22Rv1 (cell line): ENCODE measurements at regions not wholly inside any gene's neighbourhood (a gene's known extent, or its start where the extent isn't known, plus 50 kb on each side); places are given as distances from the start of the nearest gene placed in this dataset.
"Not testable (repeated sequence)": the region's sequence is repeated elsewhere in the genome, so short reads cannot be mapped to it uniquely, and the experiment has no call there.

Source experiments
- H3K27ac ChIP-seq: fragments of 450-650 bp; 2 replicates; pipeline ENCODE4 v1.5.1; 2017
- CTCF ChIP-seq: fragments of 450-650 bp; IDR thresholded peaks from 2 replicates; pipeline ENCODE4 v1.5.1; 2017; ENCODE audit warnings: mild to moderate bottlenecking
- ZFX ChIP-seq: fragments of 450-650 bp; IDR thresholded peaks from 2 replicates; pipeline ENCODE4 v1.6.1; 2017; ENCODE audit warnings: antibody characterized with exemption, borderline replicate concordance

DNA sequence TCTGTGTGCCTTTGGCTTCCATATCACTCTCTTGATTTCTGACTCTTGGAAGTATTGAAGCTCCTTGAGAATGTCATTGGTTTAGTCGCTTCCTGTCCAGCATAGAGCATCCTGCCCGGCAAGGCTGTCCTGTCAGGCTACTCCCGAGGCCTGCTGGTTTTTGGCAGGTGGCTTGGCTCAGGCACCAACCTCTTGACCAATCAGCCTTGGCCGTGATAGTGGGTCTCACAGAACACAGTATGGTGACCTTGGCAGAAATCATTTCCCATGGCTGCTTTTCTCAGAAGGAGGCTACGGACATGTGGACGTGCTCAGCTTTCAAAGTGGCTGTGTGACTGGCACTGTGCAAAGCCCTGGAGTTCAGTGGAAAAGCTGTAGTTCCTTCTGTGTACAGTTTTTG, 516.9 kb downstream of the REEP3 start:
- H3K27ac ChIP-seq = no peak overlapping the region
- no peak for TF ChIP-seq CTCF
- no peak for TF ChIP-seq ZFX

DNA sequence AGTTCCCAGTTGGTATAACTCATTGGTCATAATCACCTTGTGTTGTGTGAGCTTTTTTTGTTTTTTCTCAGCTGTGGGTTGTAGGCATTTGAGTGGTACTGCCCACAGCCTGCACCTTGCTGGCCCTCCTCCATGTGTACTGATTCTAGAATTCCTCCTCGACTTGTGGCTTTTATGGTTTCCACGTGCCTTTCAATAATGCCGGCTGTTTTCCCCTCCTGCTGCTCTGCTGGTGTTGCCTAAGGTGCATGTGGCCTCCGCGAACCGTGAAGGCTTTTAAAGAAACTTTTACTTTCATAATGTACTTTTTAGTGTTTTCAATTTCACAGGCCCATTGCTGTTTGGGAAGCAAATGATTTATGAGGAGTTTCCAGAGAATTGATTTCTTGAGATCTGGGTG, 518.0 kb downstream of the REEP3 start:
- no peak overlapping the region for H3K27ac ChIP-seq
- TF ChIP-seq ZFX = no peak

DNA sequence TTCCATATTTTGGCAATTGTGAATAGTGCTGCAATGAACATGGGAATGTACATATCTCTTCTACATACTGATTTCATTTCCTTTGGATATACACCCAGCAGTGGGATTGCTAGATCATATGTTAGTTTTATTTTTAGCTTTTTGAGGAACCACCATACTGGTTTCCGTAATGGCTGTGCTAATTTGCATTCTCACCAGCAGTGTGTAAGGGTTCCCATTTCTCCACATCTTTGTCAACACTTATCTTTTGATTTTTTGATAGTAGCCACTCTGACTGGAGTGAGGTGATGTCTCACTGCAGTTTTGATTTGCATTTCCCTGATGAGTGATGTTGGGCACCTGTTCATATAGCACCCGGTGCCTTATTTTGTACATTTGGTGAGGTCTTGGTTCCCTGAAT, 519.6 kb downstream of the REEP3 start:
- H3K27ac ChIP-seq = no peak overlapping the region

GRCh38 chr10:64041185-64041988, 520.2 kb downstream of the REEP3 start:
- H3K27ac ChIP-seq = no peak overlapping the region
- no peak for TF ChIP-seq ZFX
- peak; percentile 97 for TF ChIP-seq CTCF

More for the DNA sequence above, 519.6 kb downstream of the REEP3 start:
- no peak for TF ChIP-seq ZFX

- TF ChIP-seq ZFX (no peak), CTCF (no peak)
- no peak overlapping the region for H3K27ac ChIP-seq
These were observed 520.8 kb downstream of the REEP3 start for GRCh38 chr10:64041989-64042490.

GRCh38 chr10:64044098-64044497, 522.9 kb downstream of the REEP3 start:
- TF ChIP-seq CTCF = no peak
- no peak for TF ChIP-seq ZFX
- no peak overlapping the region for H3K27ac ChIP-seq

DNA sequence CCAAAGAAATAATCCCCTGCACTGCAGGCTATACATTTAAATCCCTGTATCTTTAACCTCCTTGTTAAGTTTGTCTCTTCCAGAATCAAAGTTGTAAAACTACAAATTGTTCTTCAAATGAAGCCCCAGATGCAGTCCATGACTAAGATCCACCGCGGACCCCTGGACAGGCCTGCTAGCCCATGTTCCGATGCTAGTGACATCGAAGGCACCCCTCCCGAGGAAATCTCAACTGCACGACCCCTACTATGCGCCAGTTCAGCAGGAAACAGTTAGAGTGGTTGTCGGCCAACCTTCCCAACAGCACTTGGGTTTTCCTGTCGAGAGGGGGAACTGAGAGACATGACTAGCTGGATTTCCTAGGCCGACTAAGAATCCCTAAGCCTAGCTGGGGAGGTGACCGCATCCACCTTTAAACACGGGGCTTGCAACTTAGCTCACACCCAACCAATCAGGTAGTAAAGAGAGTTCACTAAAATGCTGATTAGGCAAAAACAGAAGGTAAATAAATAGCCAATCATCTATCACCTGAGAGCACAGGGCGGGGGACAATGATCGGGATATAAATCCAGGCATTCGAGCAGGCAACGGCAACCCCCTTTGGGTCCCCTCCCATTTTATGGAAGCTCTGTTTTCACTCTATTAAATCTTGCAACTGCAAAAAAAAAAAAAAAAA, 523.9 kb downstream of the REEP3 start:
- H3K27ac ChIP-seq = not testable (repeated sequence)

GRCh38 chr10:64054392-64054791, 533.2 kb downstream of the REEP3 start:
- no peak overlapping the region for H3K27ac ChIP-seq
- TF ChIP-seq CTCF = no peak
- TF ChIP-seq ZFX = no peak

DNA sequence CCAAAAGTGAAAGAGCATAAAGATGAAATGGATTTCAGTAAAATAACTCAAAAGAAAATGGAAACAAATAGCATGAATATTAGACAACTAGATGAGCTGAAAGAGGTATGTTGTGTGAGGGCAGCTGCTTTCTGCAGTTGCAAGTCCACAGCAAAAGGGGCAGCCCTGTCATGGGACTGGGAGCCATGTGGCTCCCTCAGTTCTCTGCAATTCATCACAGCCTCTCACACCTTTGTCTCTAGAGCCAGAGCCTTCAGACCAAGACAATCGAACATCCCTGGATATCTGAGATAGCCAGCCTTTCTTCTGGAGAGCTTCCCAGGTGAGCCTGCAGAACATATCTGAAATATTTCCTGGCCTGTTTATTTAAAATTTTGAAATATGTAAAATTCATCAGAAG, 538.7 kb downstream of the REEP3 start:
- no peak overlapping the region for H3K27ac ChIP-seq
- no peak for TF ChIP-seq CTCF
